ENCODE measurements at regions not wholly inside any gene's neighbourhood (a gene's known extent, or its start where the extent isn't known, plus 50 kb on each side); places are given as distances from the start of the nearest gene placed in this dataset.

- TF ChIP-seq MAX (IDR thresholded peaks at IDR 0.05) (no peak), YY1 (IDR thresholded peaks at IDR 0.05; ENCODE audit: low read depth) (no peak), EP300 (IDR thresholded peaks at IDR 0.05; ENCODE audit: borderline replicate concordance) (no peak), NFIC (IDR thresholded peaks at IDR 0.05) (no peak), EGR1 (IDR thresholded peaks at IDR 0.05) (no peak), ZBTB7A (IDR thresholded peaks at IDR 0.05; ENCODE audit: low read depth) (no peak), REST (IDR thresholded peaks at IDR 0.05; ENCODE audit: low read depth) (no peak), TAF1 (IDR thresholded peaks at IDR 0.05; ENCODE audit: low read depth) (no peak), TEAD4 (IDR thresholded peaks at IDR 0.05) (no peak), CEBPB (IDR thresholded peaks at IDR 0.05) (no peak), RAD21 (IDR thresholded peaks at IDR 0.05; ENCODE audit: low read depth) (no peak)
These were observed 1260.0 kb downstream of the BRINP3 start for GRCh38 chr1:189217646-189218045.
